ENCODE measurements at regions not wholly inside any gene's neighbourhood (a gene's known extent, or its start where the extent isn't known, plus 50 kb on each side); places are given as distances from the start of the nearest gene placed in this dataset.

DNA sequence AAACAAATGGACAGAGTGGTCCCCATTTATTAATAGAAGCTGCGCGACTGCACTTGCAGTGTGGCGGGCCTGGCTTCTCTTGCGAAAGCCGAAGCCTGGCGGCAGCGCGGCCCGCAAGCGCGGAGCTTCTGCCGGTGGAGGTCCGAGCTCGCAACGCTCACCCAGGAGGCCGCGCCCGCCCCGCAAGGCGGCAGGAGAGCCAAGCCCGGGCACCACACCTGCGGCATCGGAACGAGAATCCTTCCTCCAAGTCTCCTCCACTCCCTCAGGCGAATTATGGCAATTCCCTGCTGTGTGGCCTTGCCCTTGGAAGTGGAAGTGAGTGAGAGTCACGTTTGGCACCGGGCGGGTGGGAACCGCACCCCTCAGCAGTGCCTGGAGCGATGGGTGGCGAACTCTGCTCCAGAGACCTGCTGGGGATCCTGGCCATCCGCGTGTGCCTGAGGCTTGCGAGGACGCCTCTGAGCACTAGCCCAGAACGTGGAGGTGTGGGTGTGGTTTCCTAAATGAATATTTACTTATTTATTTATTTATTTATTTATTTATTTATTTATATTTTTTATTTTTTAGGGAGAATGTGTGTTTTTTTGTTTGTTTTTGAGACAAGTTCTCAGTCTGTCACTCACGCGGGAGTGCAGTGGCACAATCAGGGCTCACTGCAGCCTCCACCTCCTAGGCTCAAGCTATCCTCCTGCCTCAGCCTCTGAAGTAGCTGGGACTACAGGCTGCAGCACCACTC lies 133.7 kb upstream of the UBE2E1 start (continued):
- TF ChIP-seq, protein P1, sequence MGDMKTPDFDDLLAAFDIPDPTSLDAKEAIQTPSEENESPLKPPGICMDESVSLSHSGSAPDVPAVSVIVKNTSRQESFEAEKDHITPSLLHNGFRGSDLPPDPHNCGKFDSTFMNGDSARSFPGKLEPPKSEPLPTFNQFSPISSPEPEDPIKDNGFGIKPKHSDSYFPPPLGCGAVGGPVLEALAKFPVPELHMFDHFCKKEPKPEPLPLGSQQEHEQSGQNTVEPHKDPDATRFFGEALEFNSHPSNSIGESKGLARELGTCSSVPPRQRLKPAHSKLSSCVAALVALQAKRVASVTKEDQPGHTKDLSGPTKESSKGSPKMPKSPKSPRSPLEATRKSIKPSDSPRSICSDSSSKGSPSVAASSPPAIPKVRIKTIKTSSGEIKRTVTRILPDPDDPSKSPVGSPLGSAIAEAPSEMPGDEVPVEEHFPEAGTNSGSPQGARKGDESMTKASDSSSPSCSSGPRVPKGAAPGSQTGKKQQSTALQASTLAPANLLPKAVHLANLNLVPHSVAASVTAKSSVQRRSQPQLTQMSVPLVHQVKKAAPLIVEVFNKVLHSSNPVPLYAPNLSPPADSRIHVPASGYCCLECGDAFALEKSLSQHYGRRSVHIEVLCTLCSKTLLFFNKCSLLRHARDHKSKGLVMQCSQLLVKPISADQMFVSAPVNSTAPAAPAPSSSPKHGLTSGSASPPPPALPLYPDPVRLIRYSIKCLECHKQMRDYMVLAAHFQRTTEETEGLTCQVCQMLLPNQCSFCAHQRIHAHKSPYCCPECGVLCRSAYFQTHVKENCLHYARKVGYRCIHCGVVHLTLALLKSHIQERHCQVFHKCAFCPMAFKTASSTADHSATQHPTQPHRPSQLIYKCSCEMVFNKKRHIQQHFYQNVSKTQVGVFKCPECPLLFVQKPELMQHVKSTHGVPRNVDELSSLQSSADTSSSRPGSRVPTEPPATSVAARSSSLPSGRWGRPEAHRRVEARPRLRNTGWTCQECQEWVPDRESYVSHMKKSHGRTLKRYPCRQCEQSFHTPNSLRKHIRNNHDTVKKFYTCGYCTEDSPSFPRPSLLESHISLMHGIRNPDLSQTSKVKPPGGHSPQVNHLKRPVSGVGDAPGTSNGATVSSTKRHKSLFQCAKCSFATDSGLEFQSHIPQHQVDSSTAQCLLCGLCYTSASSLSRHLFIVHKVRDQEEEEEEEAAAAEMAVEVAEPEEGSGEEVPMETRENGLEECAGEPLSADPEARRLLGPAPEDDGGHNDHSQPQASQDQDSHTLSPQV (IDR thresholded peaks at IDR 0.05) = no peak
- TF ChIP-seq FOS (IDR thresholded peaks at IDR 0.05; ENCODE audit: borderline replicate concordance, extremely low read depth, insufficient read length) (no peak), EGR1 (IDR thresholded peaks at IDR 0.05; ENCODE audit: borderline replicate concordance in 1 of 2, low read depth in 2 of 2, low read length in 2 of 2) (no peak), JUND (IDR thresholded peaks at IDR 0.05; ENCODE audit: low read depth, low read length) (no peak), TARDBP (IDR thresholded peaks at IDR 0.05; ENCODE audit: borderline replicate concordance) (no peak), EP300 (IDR thresholded peaks at IDR 0.05; ENCODE audit: borderline replicate concordance in 1 of 2, control insufficient read depth in 1 of 2, low read depth in 2 of 2, low read length in 2 of 2) (no peak), NFXL1 (IDR thresholded peaks at IDR 0.05; ENCODE audit: borderline replicate concordance) (no peak)
- TF ChIP-seq, protein P2, sequence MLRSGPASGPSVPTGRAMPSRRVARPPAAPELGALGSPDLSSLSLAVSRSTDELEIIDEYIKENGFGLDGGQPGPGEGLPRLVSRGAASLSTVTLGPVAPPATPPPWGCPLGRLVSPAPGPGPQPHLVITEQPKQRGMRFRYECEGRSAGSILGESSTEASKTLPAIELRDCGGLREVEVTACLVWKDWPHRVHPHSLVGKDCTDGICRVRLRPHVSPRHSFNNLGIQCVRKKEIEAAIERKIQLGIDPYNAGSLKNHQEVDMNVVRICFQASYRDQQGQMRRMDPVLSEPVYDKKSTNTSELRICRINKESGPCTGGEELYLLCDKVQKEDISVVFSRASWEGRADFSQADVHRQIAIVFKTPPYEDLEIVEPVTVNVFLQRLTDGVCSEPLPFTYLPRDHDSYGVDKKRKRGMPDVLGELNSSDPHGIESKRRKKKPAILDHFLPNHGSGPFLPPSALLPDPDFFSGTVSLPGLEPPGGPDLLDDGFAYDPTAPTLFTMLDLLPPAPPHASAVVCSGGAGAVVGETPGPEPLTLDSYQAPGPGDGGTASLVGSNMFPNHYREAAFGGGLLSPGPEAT (IDR thresholded peaks at IDR 0.05; ENCODE audit: low read depth) = no peak
- TF ChIP-seq, protein P3, sequence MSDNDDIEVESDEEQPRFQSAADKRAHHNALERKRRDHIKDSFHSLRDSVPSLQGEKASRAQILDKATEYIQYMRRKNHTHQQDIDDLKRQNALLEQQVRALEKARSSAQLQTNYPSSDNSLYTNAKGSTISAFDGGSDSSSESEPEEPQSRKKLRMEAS (IDR thresholded peaks at IDR 0.05; ENCODE audit: low read depth, low read length) = no peak
- TF ChIP-seq, protein P4, sequence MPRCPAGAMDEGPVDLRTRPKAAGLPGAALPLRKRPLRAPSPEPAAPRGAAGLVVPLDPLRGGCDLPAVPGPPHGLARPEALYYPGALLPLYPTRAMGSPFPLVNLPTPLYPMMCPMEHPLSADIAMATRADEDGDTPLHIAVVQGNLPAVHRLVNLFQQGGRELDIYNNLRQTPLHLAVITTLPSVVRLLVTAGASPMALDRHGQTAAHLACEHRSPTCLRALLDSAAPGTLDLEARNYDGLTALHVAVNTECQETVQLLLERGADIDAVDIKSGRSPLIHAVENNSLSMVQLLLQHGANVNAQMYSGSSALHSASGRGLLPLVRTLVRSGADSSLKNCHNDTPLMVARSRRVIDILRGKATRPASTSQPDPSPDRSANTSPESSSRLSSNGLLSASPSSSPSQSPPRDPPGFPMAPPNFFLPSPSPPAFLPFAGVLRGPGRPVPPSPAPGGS (IDR thresholded peaks at IDR 0.05; ENCODE audit: borderline replicate concordance, insufficient read depth, low read depth, low read length, poor library complexity, severe bottlenecking) = no peak
